Fibroblast of skin of right quadriceps (primary cell): ENCODE measurements at regions not wholly inside any gene's neighbourhood (a gene's known extent, or its start where the extent isn't known, plus 50 kb on each side); places are given as distances from the start of the nearest gene placed in this dataset.
"Not testable (repeated sequence)": the region's sequence is repeated elsewhere in the genome, so short reads cannot be mapped to it uniquely, and the experiment has no call there.

Source experiments
- DNase-seq: peaks from one replicate; pipeline ENCODE4 v3.0.0-alpha.2; 2013

DNA sequence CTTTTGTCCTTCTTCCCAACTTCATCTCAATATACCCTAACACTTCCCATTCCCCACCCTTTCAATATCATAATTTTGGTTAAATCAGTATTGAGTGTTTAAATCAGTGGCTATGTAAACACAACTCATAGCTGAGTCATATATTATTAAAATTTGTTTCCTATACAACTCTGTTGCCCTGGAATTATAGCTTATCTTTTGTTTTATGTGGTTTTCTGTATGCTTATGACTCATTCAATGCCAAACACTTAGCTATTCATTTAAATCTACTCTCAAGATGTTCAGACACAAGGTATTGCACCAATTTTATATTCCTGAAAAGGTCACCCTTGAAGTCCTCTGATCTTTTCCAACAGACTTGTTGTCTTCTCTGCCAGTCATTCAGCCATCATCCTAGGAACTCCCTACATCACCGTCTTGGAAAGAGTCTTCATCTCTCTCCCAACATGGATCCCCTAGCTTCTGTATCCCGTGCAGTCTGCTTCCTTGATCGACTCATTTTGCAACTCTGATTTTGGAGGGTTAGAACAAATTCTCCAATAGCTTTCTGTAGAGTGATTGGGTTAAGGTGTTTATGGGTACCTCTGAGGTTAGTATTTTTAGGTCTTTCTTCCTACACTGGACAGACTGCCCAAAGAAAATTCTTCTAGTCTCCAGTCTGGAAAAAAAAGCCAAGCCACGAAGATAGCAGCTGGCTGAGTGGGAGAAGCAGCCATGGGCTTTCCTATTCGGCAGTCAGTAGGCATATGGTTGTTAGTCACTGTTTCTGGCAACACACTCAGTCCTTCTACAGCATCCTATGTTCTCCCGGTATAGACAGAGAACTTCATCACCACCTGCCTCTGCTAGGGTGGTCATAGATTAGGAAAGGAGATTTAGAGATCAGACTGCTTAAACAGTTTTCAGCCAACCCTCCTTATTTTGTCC, 102.1 kb downstream of the CRPPA start:
- peak; percentile 17 for DNase-seq

DNA sequence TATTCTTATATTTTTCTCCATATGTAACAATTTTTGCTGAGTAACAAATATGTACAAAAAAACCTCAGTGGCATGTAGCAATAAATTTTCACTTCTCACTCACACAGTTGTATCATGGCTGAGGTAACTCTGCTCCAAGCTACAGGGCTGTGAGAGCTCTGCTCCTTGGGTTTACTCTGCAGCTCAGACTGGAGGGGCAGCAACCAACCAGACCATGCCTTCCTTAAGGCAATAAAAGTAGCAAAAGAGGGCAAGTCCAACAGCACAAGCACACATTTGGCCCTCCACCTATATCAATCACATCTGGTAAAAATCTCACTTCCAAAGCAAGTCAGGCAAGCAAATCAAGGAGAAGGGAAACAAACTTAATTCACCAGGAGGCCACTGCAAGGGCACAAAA, 102.9 kb downstream of the CRPPA start:
- no peak for DNase-seq

DNA sequence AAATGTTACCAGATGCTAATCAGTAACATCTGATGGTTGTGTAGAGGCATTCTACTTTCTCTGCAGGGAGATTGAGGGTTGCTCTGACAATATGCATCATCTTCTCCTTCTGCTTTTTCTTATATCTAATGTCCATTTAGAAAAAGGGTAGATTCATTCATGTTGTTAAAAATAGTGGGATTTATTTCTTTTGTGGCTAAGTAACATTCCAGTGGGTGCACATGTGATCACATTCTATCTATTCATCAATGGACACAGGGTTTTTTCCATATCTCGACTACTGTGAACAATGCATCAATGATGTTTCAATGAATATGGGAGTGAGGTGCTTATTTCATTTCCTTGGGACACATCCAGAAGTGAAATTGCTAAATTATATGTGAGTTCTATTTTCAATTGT, 103.9 kb downstream of the CRPPA start:
- no peak for DNase-seq

DNA sequence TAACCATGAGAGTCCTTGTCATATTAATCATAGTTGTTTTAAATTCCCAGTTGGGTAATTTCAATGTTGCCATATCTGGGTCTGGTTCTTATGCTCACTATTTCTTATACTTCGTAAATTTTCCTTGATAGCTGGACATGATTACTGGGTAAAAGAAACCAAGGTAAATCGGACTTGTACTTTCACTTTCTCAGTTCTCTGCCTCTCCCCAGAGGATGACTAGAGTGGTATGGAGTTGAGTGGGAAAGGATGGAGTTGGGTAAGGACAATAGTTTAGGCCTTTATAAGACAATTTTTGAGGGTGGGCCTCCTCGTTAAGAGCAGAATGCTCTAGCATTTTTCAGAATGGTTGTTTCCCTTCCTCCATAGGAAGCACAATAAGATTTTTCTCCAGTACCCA, 106.1 kb downstream of the CRPPA start:
- DNase-seq, result no peak

DNA sequence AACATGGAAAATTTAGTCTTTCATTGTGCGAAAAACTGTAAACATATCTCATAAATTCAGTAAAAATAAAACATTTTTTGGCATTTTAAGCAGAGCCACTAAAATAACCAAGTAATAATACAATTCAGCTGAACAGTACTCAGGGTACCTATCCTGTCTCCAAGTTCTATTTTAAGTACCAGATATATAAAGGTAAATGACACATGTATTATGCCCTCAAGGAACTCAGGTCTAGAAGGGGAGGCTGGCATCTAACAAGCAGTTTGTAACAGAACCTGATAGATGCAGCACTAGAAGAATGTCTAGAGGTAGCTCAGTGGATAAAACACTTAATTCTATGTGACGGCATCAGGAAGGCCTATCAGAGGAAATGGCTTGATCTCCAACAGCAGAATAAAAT, 112.2 kb downstream of the CRPPA start:
- no peak for DNase-seq

DNA sequence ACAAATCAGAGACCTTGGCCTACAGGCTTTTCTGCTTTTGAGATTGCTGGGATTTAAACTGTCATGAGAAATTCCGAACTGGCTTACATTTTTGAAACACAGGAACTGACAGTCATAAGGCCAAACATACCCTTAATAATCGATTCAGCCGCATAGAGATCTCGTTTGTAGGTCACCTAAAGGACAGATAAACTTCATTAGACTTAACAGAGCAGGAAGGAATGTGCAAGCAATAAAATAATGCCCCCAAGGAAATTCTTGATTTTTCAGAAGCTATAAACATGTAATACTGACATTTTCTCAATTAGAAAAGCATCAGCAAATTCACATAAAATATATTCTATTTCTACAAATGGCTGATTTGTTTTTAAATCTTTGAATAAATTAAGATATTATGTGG, 120.0 kb downstream of the CRPPA start:
- DNase-seq, result no peak

DNA sequence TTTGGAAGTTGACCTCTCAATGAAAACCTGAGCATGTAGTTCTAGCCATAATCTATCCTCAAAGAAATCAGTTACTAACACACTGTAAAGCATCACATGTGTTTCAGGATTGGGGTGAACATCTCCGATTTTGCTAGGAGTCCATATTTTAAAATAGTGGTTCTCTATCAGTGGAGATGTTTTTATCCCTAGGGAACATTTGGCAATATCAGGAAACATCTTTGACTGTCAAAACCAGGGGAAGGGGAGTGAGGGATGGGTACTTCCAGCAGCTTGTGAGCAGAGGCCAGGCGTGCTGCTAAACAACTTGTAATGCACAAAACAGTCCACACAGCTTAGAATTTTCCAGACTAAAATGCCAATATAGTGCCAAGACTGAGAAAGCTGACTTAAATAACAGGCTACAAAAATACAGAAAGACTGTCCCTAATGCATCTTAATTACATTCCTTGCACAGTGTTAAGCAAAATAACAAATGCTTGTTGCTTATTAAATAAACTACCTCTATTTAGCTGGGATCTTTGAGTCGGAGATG, 120.9 kb downstream of the CRPPA start:
- DNase-seq, result no peak

DNA sequence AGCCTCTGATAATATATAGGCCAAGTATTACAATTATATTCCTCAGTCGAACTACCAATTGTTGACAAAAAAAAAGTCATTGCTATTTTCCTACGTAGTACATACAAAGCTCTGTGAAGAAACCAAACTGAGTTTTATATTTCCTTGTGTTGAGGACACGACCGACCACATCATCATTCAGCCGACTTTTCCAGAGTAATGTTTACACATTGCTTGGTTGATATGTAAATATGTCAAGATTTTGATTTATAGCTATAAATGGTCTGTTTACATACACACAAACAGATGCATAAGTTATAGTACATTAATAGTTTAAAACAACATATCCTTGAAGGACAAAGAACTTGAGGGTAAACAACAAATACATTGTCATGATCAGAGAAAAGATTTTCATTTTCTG, 121.5 kb downstream of the CRPPA start:
- no peak for DNase-seq

DNA sequence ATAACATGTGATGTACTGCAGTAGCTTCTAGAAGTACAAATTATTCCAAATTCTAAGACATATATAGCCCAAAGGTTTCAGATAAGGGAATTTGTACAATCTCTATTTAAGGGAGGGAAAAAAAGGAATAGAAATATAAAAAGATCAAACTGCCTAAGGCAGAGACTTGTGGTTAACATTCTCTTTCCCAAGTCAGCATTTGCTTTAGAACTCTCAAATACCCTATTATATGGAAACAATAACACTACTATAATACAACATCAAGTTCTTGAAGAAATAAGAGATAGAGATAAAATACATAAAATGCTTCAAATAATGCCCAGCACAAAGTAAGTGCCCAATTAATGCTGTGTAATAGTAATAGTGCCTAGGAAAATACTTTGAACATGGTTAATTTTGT, 123.1 kb downstream of the CRPPA start:
- no peak for DNase-seq

DNA sequence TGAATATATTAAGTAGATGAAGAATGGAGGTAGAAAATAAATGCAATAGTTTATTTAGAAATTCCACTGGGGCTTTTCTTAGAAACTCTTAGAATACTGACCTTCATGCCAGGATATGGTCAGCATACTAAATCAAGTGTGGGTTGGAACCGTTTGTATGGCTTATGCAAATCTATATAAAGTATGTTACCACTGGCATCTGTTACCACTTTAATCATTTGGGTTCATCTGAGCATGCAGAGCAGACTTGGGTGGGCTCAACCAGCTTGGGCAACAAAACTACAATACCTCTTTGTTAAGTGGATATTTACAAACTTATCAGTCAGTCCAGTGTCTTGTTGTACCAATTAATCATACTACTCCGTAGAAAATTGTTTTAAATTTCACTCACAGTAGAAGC, 125.8 kb downstream of the CRPPA start:
- no peak for DNase-seq

DNA sequence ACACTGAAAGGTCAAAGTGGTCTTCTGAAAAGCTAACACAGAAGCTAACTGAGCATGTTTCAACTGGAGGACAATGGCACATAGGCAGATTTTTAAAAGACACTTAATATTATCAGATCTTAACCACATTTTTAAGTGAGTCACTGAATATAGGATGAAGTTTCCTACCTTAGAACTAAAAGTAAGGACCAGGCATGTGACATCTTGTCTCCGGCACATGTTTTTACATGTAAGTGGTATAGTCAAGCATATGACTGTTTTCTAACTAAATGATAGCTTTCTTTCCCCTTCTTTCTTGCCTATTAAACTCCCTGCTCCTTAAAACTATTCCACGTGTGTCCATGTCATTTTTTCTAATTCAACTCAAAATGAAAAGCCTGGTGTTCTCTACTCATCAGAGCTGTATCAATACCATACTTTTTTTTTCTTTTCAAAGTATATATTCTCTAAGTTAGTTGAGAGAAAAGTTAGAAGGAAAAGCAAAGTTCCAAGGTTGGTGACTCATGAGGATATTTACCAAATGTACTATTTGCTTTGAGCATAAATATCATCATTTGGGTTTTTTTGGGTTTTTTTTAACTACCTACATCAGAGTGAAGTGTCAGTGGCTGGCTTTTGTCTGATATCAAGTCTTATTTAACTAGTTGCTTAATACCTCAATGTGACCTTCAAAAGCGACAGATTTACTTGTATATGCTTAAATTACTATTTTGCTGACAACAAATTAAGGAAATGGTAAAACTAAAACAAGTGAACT, 127.5 kb downstream of the CRPPA start:
- no peak for DNase-seq

DNA sequence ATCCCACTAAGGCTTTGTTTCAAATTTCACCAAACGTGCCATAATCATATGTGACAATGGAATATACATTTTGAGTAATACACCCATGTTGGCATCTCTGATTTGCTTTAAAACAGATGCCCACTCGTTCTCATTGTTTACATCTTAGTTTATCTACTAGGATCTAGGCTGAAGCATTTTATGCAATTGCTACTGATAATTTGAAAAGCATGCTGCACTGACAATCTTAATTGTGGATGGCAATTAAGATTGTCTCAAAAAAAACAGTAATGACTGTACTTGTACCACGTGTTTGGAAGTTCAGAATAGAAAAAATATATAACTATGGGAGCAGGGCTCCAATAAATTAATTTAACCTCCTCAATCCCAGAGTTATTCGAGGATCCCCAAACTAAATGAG, 136.8 kb downstream of the CRPPA start:
- no peak for DNase-seq

DNA sequence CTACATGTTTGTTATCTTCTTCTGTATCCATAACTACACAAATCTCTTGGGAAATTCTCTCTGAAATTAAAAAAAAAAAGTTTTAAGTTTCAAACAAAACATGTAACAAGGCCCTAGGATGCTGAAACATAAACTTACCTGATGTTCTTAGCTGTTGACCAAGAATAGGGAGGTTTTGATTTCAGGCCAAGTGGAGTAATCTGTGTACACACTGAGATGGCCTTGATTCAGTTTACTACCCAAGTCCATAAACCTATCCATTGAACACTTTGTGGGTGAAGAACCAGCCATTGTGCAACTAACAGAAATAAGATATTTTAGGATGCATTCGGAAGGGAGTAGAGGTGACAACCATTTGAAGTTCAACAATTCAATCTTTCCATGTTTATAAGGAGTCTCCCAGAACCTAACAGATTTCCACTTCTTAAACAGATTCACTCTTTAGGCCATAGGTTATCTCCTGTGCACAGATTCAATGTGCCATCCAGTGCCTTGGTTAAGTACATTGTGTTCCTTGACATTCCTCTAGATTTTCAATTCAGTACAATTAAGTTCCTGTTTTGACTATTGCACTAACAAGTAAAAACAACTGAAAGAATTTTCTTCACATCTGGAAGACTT, 143.1 kb downstream of the CRPPA start:
- DNase-seq, result no peak

DNA sequence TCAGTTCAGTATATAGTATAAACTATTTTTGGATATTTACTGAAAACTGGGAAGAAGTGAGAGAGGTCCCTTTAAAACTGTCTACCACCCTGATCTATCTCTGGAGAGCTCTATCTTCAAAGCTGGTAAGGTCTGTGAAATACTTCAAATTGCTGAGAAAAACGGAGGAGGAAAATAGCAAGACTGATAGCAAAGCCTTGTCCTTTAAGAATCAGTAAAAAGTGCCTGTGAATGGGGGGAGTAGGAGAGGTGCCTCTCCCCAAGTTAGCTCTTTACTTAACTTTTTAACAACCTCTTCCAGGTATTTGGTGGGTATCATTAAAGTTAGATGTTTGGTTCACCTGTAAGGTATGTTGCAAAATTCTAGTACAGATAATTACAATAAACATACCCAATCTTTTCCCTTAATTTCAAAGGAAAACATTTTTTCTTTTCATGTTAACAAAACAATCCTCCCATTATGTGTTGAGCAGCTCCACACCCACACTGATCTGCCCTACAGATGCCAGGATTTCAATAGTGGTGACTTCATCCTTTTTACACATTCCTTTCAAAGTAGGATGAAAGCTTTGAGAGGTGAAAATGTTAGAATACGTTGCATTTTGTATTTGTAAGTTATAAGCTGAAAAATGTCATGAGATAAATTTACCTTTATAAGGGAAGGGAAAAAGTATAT, 149.2 kb downstream of the CRPPA start:
- no peak for DNase-seq

DNA sequence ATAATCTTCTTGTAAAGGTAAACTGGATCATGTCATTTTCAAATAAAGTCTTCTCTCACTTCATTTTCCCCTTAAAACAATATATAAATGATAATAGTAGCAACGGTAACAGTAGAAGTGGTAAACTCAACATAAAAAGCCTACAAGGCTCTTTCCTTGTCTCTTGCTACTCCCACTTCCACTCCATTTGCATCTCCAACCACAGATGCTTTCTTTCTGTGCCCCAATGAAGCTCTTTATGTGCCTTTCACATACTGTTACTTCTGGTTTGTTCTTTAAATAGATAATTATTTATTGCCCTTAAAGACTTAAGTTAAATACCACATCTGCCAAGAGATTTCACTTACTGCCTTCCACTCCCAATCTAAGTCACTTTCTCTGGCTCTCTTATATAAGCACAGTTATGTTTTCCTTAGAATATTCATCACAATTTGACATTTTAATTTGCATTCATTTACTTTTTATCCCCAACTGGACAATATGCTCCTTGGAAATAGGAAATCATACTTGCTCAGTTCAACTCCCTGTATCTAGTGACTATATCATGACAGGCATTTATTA, 149.9 kb downstream of the CRPPA start:
- DNase-seq, result no peak

DNA sequence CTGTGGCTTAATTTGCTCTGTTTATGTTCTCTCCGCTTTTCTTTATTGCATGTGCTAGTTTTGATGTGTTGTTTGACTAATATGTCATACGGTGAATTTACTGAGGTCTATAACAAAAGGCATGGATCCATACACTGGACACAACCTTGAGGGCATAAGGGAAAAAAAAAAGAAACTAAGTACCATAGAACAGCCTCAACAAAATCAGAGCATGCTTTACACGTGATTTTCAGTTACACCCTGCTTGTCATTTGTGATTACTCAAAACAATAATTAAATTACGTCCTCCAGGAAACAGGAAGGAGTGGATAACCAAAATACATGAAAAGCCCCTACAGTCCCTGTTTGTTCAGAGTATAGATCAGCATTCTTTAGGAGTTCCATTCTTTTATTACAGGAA, 150.5 kb downstream of the CRPPA start:
- DNase-seq, result no peak

DNA sequence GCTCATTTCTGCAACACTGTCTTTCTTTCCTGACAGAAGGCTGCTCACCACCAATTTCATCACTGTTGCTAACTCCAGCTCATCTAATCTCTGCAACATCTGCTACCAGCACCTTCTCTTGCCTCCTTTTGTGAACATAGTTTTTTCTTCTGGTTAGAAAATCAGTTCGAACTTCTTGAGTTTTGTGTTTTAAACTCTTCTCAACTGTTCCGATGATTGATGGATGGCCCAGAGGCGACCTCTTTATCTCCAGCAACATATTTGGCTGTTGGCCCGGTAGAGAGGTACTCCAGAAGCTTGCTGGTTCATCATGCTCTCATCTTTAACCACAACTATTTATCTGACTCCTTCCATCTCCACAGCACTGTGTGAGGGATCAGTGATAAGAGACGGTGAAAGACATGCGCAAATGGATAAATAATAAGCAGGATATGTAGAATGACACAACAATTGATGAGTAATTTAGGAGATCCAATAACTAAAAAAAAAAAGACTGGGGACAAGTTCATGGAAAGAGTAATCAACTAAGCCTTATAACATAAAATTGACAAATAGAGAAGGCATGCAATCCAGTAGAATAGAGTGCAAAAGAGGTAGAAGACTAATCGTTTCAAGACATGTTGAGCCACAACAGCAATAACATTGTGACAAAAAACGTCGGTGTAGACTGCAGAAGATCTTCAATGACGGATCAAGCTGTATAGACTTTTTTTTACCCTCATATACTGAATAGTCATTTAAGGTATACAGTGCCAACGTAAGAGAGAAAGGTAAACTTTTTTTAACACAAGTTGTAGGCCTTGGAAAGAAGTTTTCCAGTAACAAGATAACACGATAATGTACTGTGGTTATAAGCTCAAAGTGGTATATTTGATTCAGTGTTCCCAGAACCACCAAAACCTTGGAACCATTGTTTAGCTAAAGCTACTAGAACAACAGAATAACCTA, 152.2 kb downstream of the CRPPA start:
- peak; percentile 85 for DNase-seq

DNA sequence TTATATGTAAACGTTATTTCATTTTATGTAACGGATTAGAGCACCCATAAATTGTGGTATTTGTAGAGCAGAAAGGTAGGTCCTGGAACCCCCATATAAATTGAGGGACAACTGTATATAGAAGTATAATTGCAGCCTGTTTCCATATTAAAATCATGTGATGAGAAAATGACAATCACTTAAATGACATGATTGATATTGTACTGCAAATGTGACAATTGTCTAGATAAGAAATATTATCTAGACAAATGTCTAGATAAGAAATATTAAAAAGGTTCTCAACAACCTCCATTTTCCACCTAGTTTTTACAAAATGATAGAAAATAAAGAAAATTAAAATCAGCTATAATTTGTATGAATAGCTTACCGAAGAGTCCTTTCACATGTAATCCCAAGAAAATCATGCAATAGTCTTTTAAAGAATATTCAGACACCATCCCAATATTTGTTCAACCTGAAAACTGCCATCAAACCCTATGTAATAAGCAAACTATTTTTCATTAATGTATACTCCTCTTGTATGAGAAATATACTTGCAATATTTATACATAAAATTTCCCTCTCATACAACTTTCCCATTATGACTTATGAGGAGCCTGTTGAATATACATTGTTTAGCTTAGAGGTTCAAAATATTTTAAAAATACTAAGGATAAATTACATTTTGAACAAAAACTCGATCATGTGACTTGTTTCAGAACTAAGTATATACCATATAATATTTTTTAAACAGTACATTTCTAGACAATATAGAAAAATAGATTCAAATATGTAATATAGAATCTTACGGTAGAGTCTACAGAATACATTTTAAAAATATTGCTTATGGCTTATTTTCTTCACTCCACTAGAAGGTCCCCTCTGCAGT, 153.2 kb downstream of the CRPPA start:
- DNase-seq, result no peak

DNA sequence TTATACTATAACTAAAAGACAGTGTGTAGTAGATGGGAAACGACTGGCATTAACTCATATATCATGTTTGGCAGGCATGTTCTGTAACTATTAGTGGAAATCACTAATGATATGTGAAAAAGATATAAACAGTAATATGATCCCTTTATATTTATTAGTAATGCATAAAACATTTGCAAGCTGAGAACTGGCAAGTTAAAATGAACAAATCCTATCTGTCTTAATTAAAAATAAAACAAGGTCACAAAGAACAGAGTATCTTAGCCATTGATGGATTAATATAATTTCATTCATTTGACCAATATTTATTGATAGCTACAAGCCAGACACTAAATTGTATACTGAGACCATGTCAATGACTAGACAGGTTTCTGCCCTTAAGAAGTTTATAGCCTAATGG, 154.5 kb downstream of the CRPPA start:
- DNase-seq, result no peak

DNA sequence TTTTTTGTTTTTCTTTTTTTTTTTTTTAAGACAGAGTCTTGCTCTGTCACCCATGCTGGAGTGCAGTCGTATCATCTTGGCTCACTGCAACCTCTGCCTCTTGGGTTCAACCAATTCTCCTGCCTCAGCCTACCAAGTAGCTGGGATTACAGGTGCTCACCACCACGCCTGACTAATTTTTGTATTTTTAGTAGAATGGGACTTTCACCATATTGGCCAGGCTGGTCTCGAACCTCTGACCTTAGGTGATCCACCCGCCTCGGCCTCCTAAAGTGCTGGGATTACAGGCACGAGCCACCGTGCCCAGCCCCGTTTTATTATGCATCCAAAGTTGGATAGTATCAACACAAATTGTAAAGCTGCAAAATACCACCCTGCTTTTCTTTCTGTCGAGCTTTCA, 154.9 kb downstream of the CRPPA start:
- DNase-seq, result not testable (repeated sequence)
